B cell (primary cell): ENCODE measurements at regions not wholly inside any gene's neighbourhood (a gene's known extent, or its start where the extent isn't known, plus 50 kb on each side); places are given as distances from the start of the nearest gene placed in this dataset.
"Not testable (repeated sequence)": the region's sequence is repeated elsewhere in the genome, so short reads cannot be mapped to it uniquely, and the experiment has no call there.

Experiments used
- ATAC-seq: fragments of 200-7000 bp; cut with Tn5 transposase; one replicate; pipeline ENCODE4 v1.10.0; 2021; ENCODE audit warnings: low read depth, mild to moderate bottlenecking, moderate number of reproducible peaks, moderate library complexity
- CTCF ChIA-PET: fragments of 350-600 bp; sonication (Branson Sonifier 250); formaldehyde crosslinking; loops from one replicate; lab custom pipeline; 2021; ENCODE audit warnings: antibody characterized with exemption, inconsistent platforms; lab: Charles Lee
- POLR2A ChIA-PET: fragments of 350-600 bp; sonication (Branson Sonifier 250); formaldehyde crosslinking; loops from one replicate; lab custom pipeline; 2021; ENCODE audit warnings: antibody characterized with exemption; lab: Charles Lee
- DNase-seq: peaks from one replicate; pipeline ENCODE4 v3.0.0; 2013
- H2AFZ ChIP-seq: 2 replicates; pipeline ENCODE4 v1.6.1; 2012; ENCODE audit warnings: mild to moderate bottlenecking, low read depth, low read length; ENCODE audit not compliant: insufficient read depth, poor library complexity, severe bottlenecking
- H3K27ac ChIP-seq, 2 donors: 1 replicate in 1 of 2; 2 replicates in 1 of 2; pipeline ENCODE4 v1.5.1; 2012 to 2013; ENCODE audit warnings: low read length in 2 of 2, mild to moderate bottlenecking in 2 of 2, moderate library complexity in 1 of 2
- H3K27me3 ChIP-seq, 4 experiments: fragments of 200-600 bp in 1 of 4; sonication (generic) in 1 of 4; replicated peaks in 1 of 4; 1 replicate in 2 of 4; 2 replicates in 2 of 4; pipeline versions ENCODE4 v1.6.1 to v1.7.0; 2013 to 2016; ENCODE audit warnings: low read length in 3 of 4, mild to moderate bottlenecking in 2 of 4, mixed read lengths in 1 of 4, moderate library complexity in 1 of 4; ENCODE audit not compliant: insufficient read depth in 4 of 4, control insufficient read depth in 3 of 4; ENCODE audit errors: control extremely low read depth in 1 of 4
- H3K36me3 ChIP-seq, 2 experiments: replicated peaks in 1 of 2; 1 replicate in 1 of 2; 2 replicates in 1 of 2; pipeline versions ENCODE4 v1.6.1 to v1.7.1; 2013; ENCODE audit warnings: low read length in 1 of 2; ENCODE audit not compliant: insufficient read depth in 2 of 2, control insufficient read depth in 1 of 2; ENCODE audit errors: control extremely low read depth in 1 of 2, extremely low read depth in 1 of 2
- H3K4me1 ChIP-seq, 2 donors: fragments of 200-600 bp in 1 of 2; sonication (generic) in 1 of 2; 1 replicate in 1 of 2; 2 replicates in 1 of 2; pipeline versions ENCODE4 v1.5.1 to v1.6.1; 2013 to 2017; ENCODE audit warnings: low read length in 2 of 2; ENCODE audit not compliant: control insufficient read depth in 2 of 2, insufficient read depth in 2 of 2
- H3K4me2 ChIP-seq: replicated peaks from 2 replicates; pipeline ENCODE3; 2012; ENCODE audit warnings: mild to moderate bottlenecking, low read depth, low read length; ENCODE audit not compliant: poor library complexity, severe bottlenecking
- H3K4me3 ChIP-seq, 5 experiments: fragments of 200-600 bp in 1 of 5; sonication (generic) in 1 of 5; 1 replicate in 3 of 5; 2 replicates in 2 of 5; pipeline versions ENCODE4 v1.5.1 to v1.7.0; 2011 to 2016; ENCODE audit warnings: low read length in 4 of 5, mild to moderate bottlenecking in 4 of 5, low read depth in 2 of 5, control low read depth in 1 of 5, moderate library complexity in 1 of 5; ENCODE audit not compliant: insufficient read depth in 1 of 5; ENCODE audit errors: control extremely low read depth in 1 of 5, extremely low read depth in 1 of 5
- H3K79me2 ChIP-seq: fragments of 200-600 bp; sonication (generic); one replicate; pipeline ENCODE4 v1.6.0; 2016; ENCODE audit warnings: low read length; ENCODE audit not compliant: control insufficient read depth, insufficient read depth
- H3K9ac ChIP-seq: fragments of 200-600 bp; sonication (generic); 2 replicates; pipeline ENCODE4 v1.6.1; 2017; ENCODE audit warnings: mild to moderate bottlenecking, low read length, moderate library complexity
- H3K9me3 ChIP-seq, 3 donors: one replicate each; pipeline versions ENCODE4 v1.6.1 to v1.7.1; 2013; ENCODE audit warnings: low read length in 2 of 3; ENCODE audit not compliant: control insufficient read depth in 2 of 3, insufficient read depth in 1 of 3; ENCODE audit errors: control extremely low read depth in 1 of 3
- H4K20me1 ChIP-seq: 2 replicates; pipeline ENCODE4 v1.6.0; 2012; ENCODE audit warnings: mild to moderate bottlenecking, low read length; ENCODE audit not compliant: insufficient read depth, control insufficient read depth, poor library complexity, severe bottlenecking
- H3K27ac Mint-ChIP-seq: one replicate; pipeline ENCODE4 v1.8.0; 2021; ENCODE audit warnings: mixed read lengths
- H3K27me3 Mint-ChIP-seq: one replicate; pipeline ENCODE4 v1.8.0; 2021; ENCODE audit warnings: mixed read lengths
- H3K4me1 Mint-ChIP-seq: one replicate; pipeline ENCODE4 v1.8.0; 2021; ENCODE audit warnings: mixed read lengths
- H3K4me3 Mint-ChIP-seq: one replicate; pipeline ENCODE4 v1.8.0; 2021; ENCODE audit warnings: mixed read lengths
- H3K9me3 Mint-ChIP-seq: one replicate; pipeline ENCODE4 v1.8.0; 2022; ENCODE audit warnings: mixed read lengths; ENCODE audit not compliant: insufficient read depth
- CTCF ChIP-seq: fragments of 200-600 bp; IDR thresholded peaks from one replicate; pipeline ENCODE4 v1.8.0; 2022; ENCODE audit warnings: antibody characterized with exemption, mild to moderate bottlenecking
- EZH2 ChIP-seq: IDR thresholded peaks from 2 replicates; pipeline ENCODE4 v1.6.1; 2012; ENCODE audit warnings: borderline replicate concordance, low read depth, mild to moderate bottlenecking, moderate library complexity, low read length; ENCODE audit not compliant: insufficient read depth, poor library complexity, severe bottlenecking
- whole genome bisulfite sequencing: methylation state at CpG from one replicate; pipeline ENCODE4 v1.1.5; 2013; ENCODE audit warnings: missing lambda C conversion rate; ENCODE audit not compliant: insufficient coverage; 5-methylcytosine and 5-hydroxymethylcytosine counted together
- intact Hi-C: fragments of 100-400 bp; cut with micrococcal nuclease; formaldehyde crosslinking; loops from one replicate; pipeline ENCODE4 v1.10.0; 2022

- no peak overlapping the region for H3K4me2 ChIP-seq
- H2AFZ ChIP-seq: no peak overlapping the region
- no peak overlapping the region for H3K9ac ChIP-seq
- Mint-ChIP-seq H3K9me3 (no peaks in the 10 kb centered on the region), H3K4me3 (no peak overlapping the region), H3K27me3 (no peaks in the 10 kb centered on the region), H3K4me1 (no peaks in the 10 kb centered on the region), H3K27ac (no peak overlapping the region)
- no peaks in the 10 kb centered on the region for H4K20me1 ChIP-seq
- no peak for TF ChIP-seq EZH2
- no peak for TF ChIP-seq CTCF
- DNase-seq: no peak
- 82% methylated on average over 6 of the region's 7 CpGs for WGBS
- H3K79me2 ChIP-seq: no peaks in the 10 kb centered on the region
- H3K27ac ChIP-seq: no peak overlapping the region
- no peaks in the 10 kb centered on the region for H3K4me1 ChIP-seq
- no peak overlapping the region for H3K4me3 ChIP-seq
- CTCF ChIA-PET: no interaction called here
- peaks cover 0 to 2% (median 0%) of the 10 kb centered on the region in 3 donors for H3K9me3 ChIP-seq
- no peaks in the 10 kb centered on the region for H3K36me3 ChIP-seq
- no peak for ATAC-seq
- H3K27me3 ChIP-seq: no peaks in the 10 kb centered on the region
- intact Hi-C loops: no loop called here
- POLR2A ChIA-PET: no interaction called here
Measured at GRCh38 chr1:223022641-223023473, 120.2 kb downstream of the TLR5 start.

DNA sequence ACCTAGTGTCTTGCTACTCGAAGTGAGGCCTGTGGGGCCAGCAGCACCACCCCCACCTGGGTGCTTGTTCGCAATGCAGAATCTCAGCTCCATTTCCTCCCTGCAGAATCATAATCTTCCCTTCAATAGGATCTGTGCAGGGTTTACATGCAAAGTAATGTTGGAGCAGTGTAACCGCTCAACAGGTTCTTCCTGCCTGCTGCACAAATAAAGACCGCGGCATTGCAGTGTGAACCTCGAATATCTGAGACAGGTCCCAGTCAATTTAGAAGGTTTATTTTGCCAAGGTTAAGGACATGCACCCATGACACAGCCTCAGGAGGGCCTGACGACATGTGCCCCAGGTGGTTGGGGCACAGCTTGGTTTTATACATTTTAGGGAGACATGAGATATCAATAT, 119.2 kb downstream of the TLR5 start:
- Histone ChIP-seq H2AFZ (no peak overlapping the region), H3K9ac (no peak overlapping the region), H3K36me3 (no peaks in the 10 kb centered on the region), H3K4me3 (no peak overlapping the region), H3K9me3 (peaks cover 0 to 2% (median 0%) of the 10 kb centered on the region in 3 donors), H3K4me2 (no peak overlapping the region), H4K20me1 (no peaks in the 10 kb centered on the region), H3K27ac (no peak overlapping the region), H3K4me1 (no peaks in the 10 kb centered on the region), H3K27me3 (no peaks in the 10 kb centered on the region), H3K79me2 (no peaks in the 10 kb centered on the region)
- Mint-ChIP-seq H3K4me3 (no peak overlapping the region), H3K27ac (no peak overlapping the region), H3K9me3 (no peaks in the 10 kb centered on the region), H3K27me3 (no peaks in the 10 kb centered on the region), H3K4me1 (no peaks in the 10 kb centered on the region)
- WGBS: 98% methylated on average over 5 of the region's 7 CpGs
- no peak for TF ChIP-seq EZH2
- TF ChIP-seq CTCF: no peak
- no peak for DNase-seq
- ChIA-PET POLR2A (no interaction called here), CTCF (no interaction called here)
- ATAC-seq: no peak
- intact Hi-C loops: no loop called here

DNA sequence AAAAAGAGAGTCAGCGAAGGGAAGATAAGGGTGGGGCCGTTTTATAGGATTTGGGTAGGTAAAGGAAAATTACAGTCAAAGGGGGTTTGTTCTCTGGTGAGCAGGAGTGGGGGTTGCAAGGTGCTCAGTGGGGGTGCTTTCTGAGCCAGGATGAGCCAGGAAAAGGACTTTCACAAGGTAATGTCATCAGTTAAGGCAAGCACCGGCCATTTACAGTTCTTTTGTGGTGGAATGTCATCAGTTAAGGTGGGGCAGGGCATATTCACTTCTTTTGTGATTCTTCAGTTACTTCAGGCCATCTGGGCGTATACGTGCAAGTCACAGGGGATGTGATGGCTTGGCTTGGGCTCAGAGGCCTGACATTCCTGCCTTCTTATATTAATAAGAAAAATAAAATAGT, 118.6 kb downstream of the TLR5 start:
- intact Hi-C loops, H3K9me3 ChIP-seq, H3K79me2 ChIP-seq, H3K4me3 Mint-ChIP-seq, H3K27me3 Mint-ChIP-seq, POLR2A ChIA-PET, H3K4me1 Mint-ChIP-seq, H3K9ac ChIP-seq, H3K4me2 ChIP-seq, H4K20me1 ChIP-seq, H3K9me3 Mint-ChIP-seq, H3K4me3 ChIP-seq, ATAC-seq, DNase-seq, H3K27me3 ChIP-seq, H3K27ac Mint-ChIP-seq, H3K36me3 ChIP-seq, H3K4me1 ChIP-seq, H3K27ac ChIP-seq, H2AFZ ChIP-seq, CTCF ChIA-PET: not testable (repeated sequence)
- WGBS: 40% methylated on average over 1 of the region's 5 CpGs
